PC-9 (cell line): ENCODE measurements at regions not wholly inside any gene's neighbourhood (a gene's known extent, or its start where the extent isn't known, plus 50 kb on each side); places are given as distances from the start of the nearest gene placed in this dataset.

Source experiments
- BruUV-seq: library from RNA; stranded (reverse); fragments of 400-500 nt; replicated peaks from 2 replicates; lab custom pipeline; 2021; lab: Mats Ljungman, UMichigan
- CTCF ChIA-PET: fragments of 300-600 bp; sonication (Branson Sonifier 250); formaldehyde crosslinking; loops from one replicate; lab custom pipeline; 2022; ENCODE audit warnings: antibody characterized with exemption; lab: Charles Lee
- POLR2A ChIA-PET: fragments of 300-600 bp; sonication (Branson Sonifier 250); formaldehyde crosslinking; loops from one replicate; lab custom pipeline; 2022; ENCODE audit warnings: antibody characterized with exemption; ENCODE audit not compliant: unreplicated experiment; lab: Charles Lee
- DNase-seq, 2 experiments: peaks; one replicate each; pipeline versions ENCODE4 v3.0.0 to v3.0.0-alpha.2; 2015 to 2022; ENCODE audit warnings: mixed read lengths in 1 of 2
- H2AFZ ChIP-seq: fragments of 200-600 bp; sonication (generic); 2 replicates; pipeline ENCODE4 v1.8.1; 2017; ENCODE audit warnings: antibody characterized with exemption
- H3F3A ChIP-seq: fragments of 200-600 bp; sonication (generic); 2 replicates; pipeline ENCODE4 v1.8.1; 2017; ENCODE audit warnings: antibody characterized with exemption, mild to moderate bottlenecking, low read depth; ENCODE audit not compliant: insufficient read depth
- H3K27ac ChIP-seq: fragments of 200-600 bp; sonication (generic); 2 replicates; pipeline ENCODE4 v1.6.1; 2016; ENCODE audit warnings: mixed run types
- H3K27me3 ChIP-seq: fragments of 200-600 bp; sonication (generic); 2 replicates; pipeline ENCODE4 v1.6.1; 2016; ENCODE audit warnings: low read depth, mixed run types; ENCODE audit not compliant: insufficient read depth
- H3K36me3 ChIP-seq: fragments of 200-600 bp; sonication (generic); 2 replicates; pipeline ENCODE4 v1.6.1; 2016; ENCODE audit warnings: low read depth, mixed run types
- H3K4me1 ChIP-seq: fragments of 200-600 bp; sonication (generic); replicated peaks from 2 replicates; pipeline ENCODE4 v1.6.1; 2016; ENCODE audit warnings: mixed run types; ENCODE audit not compliant: insufficient read depth
- H3K4me2 ChIP-seq: fragments of 200-600 bp; sonication (generic); 2 replicates; pipeline ENCODE4 v1.6.1; 2017; ENCODE audit warnings: mixed run types
- H3K4me3 ChIP-seq: fragments of 200-600 bp; sonication (generic); 2 replicates; pipeline ENCODE4 v1.6.1; 2016; ENCODE audit warnings: mixed run types
- H3K79me2 ChIP-seq: fragments of 200-600 bp; sonication (generic); 2 replicates; pipeline ENCODE4 v1.6.1; 2017; ENCODE audit warnings: low read depth, mixed run types
- H3K9me2 ChIP-seq: fragments of 200-600 bp; sonication (generic); 2 replicates; pipeline ENCODE4 v1.8.1; 2017; ENCODE audit warnings: mild to moderate bottlenecking; ENCODE audit not compliant: insufficient read depth
- H3K9me3 ChIP-seq: fragments of 200-600 bp; sonication (generic); 2 replicates; pipeline ENCODE4 v1.8.1; 2016; ENCODE audit warnings: low read depth; ENCODE audit not compliant: insufficient read depth
- H4K20me1 ChIP-seq: fragments of 200-600 bp; sonication (generic); 2 replicates; pipeline ENCODE4 v1.8.1; 2017; ENCODE audit not compliant: insufficient read depth
- EZH2 ChIP-seq: fragments of 200-600 bp; sonication (generic); IDR thresholded peaks from 2 replicates; pipeline ENCODE4 v1.8.0; 2017; ENCODE audit warnings: antibody characterized with exemption, low read depth
- intact Hi-C: fragments of 100-400 bp; cut with micrococcal nuclease; formaldehyde crosslinking; loops from one replicate; pipeline ENCODE4 v1.10.0; 2022; ENCODE audit not compliant: unreplicated experiment
- TF ChIP-seq, protein P1 (sequence below): fragments of 200-600 bp; sonication (generic); conservative IDR thresholded peaks from 2 replicates; pipeline ENCODE4 v1.6.1; 2017; ENCODE audit warnings: mixed run types, antibody characterized with exemption, mild to moderate bottlenecking, moderate library complexity

DNA sequence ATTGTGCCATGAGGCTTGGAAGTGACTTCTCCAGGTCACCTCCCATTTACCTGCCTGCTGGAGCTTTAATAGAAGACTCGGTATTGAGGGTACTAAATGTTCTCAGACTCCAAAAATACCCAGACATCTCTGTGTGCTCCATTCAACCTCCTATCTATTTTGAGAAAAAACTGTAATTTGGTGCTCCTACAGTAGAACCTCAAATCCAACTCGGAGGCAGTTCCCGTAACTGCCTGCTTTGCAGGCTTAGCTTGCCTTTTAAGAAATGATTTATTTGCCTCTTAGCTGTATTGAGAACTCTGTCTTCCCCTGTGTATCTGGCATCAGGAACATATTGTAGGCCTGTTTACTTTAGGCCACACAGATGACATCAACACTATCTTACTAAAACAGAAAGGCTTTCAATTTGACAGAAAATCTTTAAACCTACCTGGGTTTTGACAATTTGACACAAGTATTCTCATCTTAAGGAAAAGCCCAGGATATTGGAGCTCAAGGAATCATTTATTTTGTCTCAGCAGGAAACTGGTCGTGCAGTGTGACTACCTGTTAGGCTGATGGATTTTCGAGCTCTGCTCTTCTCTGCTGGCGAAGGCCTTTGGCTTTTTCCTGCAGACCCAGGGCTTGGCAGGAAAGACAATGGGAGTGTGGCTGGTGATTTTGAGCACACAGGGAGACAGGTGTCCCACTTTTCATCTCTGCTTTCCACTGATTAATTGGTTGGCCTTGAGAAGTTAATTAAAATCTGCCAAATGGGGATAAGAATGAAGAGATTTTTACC lies 314.8 kb downstream of the SNAPC1 start:
- BruUV-seq: no TSS peak
- H2AFZ ChIP-seq: no peak overlapping the region
- DNase-seq: no peak

DNA sequence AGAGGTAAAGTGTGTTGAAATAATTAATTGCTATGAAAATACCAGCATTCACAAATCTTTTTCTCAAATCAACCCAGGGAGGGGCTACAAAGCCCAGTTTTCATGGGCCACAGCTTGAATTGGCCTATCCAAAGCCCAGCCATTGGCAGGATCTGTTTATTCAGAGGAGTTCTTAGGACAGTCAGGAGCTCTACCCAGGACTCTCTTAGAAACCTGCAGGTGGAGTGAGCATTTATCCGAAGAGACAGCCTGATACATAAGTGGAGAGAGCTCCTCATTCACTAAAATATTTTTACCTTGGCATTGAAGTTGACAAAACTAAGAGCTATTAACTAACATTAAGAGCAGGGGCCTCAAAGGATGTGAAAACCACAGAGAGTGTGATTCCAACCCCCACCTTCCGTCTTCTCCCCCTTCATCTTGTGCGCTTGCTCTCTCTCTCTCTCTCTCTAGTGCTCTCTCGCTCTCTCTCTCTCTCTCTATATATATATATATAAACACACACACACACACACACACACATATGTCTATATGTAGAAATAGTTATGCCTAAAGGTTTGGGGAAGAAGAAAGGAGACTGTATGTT lies 315.5 kb downstream of the SNAPC1 start:
- Histone ChIP-seq H3K9me3 (no peaks in the 10 kb centered on the region), H3K27ac (no peak overlapping the region), H2AFZ (no peak overlapping the region), H3K4me1 (no peaks in the 10 kb centered on the region), H3F3A (no peaks in the 10 kb centered on the region), H3K27me3 (no peaks in the 10 kb centered on the region), H3K9me2 (no peaks in the 10 kb centered on the region), H3K4me3 (no peak overlapping the region), H3K36me3 (no peaks in the 10 kb centered on the region), H4K20me1 (no peaks in the 10 kb centered on the region), H3K4me2 (no peak overlapping the region), H3K79me2 (no peaks in the 10 kb centered on the region)
- no peak for DNase-seq
- BruUV-seq: no TSS peak
- TF ChIP-seq EZH2: no peak
- TF ChIP-seq, protein P1, sequence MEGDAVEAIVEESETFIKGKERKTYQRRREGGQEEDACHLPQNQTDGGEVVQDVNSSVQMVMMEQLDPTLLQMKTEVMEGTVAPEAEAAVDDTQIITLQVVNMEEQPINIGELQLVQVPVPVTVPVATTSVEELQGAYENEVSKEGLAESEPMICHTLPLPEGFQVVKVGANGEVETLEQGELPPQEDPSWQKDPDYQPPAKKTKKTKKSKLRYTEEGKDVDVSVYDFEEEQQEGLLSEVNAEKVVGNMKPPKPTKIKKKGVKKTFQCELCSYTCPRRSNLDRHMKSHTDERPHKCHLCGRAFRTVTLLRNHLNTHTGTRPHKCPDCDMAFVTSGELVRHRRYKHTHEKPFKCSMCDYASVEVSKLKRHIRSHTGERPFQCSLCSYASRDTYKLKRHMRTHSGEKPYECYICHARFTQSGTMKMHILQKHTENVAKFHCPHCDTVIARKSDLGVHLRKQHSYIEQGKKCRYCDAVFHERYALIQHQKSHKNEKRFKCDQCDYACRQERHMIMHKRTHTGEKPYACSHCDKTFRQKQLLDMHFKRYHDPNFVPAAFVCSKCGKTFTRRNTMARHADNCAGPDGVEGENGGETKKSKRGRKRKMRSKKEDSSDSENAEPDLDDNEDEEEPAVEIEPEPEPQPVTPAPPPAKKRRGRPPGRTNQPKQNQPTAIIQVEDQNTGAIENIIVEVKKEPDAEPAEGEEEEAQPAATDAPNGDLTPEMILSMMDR: no peak
- CTCF ChIA-PET: interaction anchor here (0.6 kb wide), 1 partner anchor 173 kb away, joined by 3 read pairs; no protein-coding TSS in a partner anchor
- intact Hi-C loops: no loop called here
- POLR2A ChIA-PET: no interaction called here

More for the DNA sequence above, 314.8 kb downstream of the SNAPC1 start:
- no peaks in the 10 kb centered on the region for H3K36me3 ChIP-seq
- no peaks in the 10 kb centered on the region for H3K4me1 ChIP-seq
- POLR2A ChIA-PET: no interaction called here
- H3F3A ChIP-seq: no peaks in the 10 kb centered on the region
- H3K4me3 ChIP-seq: no peak overlapping the region
- TF ChIP-seq EZH2: no peak
- TF ChIP-seq, protein P1: no peak
- H3K79me2 ChIP-seq: no peaks in the 10 kb centered on the region
- H3K4me2 ChIP-seq: no peak overlapping the region
- H4K20me1 ChIP-seq: no peaks in the 10 kb centered on the region
- intact Hi-C loops: no loop called here
- no peaks in the 10 kb centered on the region for H3K9me2 ChIP-seq
- H3K27ac ChIP-seq: no peak overlapping the region
- H3K9me3 ChIP-seq: no peaks in the 10 kb centered on the region
- H3K27me3 ChIP-seq: no peaks in the 10 kb centered on the region
- CTCF ChIA-PET: no interaction called here

DNA sequence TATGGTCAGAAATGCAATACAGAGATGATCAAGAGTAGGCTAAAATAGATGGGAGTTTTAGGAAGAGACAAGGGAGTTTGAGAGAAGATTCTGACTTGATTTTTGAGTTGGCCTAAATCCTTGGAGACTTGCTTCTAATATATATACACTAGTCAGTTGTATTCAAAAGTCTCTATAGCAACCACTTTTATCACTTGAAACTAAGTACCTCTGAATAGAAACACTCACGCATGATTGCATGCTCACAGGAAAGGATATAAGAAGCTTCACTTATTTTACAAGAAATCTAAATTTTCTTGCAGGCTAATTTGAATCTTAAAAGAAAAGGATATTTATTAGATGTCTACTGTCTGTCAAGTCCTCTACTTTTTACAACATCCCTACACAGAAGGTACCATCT lies 316.8 kb downstream of the SNAPC1 start:
- ChIA-PET POLR2A (interaction anchor here (0.7 kb wide), 1 partner anchor 64 kb away, joined by 4 read pairs; no protein-coding TSS in a partner anchor), CTCF (no interaction called here)
- Histone ChIP-seq H3K4me1 (no peaks in the 10 kb centered on the region), H3K4me3 (no peak overlapping the region), H3K36me3 (no peaks in the 10 kb centered on the region), H3F3A (no peaks in the 10 kb centered on the region), H2AFZ (no peak overlapping the region), H3K27me3 (no peaks in the 10 kb centered on the region), H3K79me2 (no peaks in the 10 kb centered on the region), H3K27ac (no peak overlapping the region), H3K9me3 (no peaks in the 10 kb centered on the region), H3K4me2 (no peak overlapping the region), H4K20me1 (no peaks in the 10 kb centered on the region), H3K9me2 (no peaks in the 10 kb centered on the region)
- intact Hi-C loops: no loop called here
- BruUV-seq: no TSS peak
- TF ChIP-seq, protein P1: no peak
- TF ChIP-seq EZH2: no peak
- DNase-seq: no peak
